GM21717 (cell line): ENCODE measurements at regions not wholly inside any gene's neighbourhood (a gene's known extent, or its start where the extent isn't known, plus 50 kb on each side); places are given as distances from the start of the nearest gene placed in this dataset.

Experiments
- ATAC-seq: cut with Tn5 transposase; IDR thresholded peaks from one replicate; pipeline ENCODE4 v1.9.1; 2021; ENCODE audit warnings: mild to moderate bottlenecking, moderate library complexity; ENCODE audit not compliant: unreplicated experiment

DNA sequence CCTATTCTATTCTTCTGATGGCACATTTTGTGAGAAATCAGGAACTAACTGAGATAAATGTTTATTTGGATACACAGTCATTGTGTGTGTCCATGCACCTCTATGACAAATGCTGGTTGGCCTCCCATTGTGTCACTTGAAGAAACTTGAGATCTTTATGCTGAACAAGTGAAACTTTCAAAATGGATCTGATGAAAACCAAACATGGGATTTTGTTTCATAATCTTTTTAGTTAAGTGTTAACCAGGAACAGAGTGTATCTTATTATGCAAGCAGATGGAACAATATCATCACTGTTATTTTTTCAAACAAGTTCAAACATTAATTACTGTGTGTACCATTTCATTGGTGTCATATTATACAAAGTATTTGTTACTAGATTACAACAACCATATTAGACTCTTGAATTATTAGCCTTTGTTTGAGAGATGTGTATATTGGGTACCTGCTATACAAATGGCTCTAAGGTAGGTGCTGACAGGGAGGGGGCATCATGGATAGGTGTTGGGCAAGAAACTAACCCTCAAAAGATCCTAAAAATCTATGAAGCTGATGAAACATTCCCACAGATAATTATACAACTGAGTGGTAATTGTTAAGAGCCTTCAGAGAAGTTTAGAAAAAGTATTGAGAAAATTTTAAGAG is 159.8 kb downstream of the PALM2AKAP2 start:
- ATAC-seq: no peak

DNA sequence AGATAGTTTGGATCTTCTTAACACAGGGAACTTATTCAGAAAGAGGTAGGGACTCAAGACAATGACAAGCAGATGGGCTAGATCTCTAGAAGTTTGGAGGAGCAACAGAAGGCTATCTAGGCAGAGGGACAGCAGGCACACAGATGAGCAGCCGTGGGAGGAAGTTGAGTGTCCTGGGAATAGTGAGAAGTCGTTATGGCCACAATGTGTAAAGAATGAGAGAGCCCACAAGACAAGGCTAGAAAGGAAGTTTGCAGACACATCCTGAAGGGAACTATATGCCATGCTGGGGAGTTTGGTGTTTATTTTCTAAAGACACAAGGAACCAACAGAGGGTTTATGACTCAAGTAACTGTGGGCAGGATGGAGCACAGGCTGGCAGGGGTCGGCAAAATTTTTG is 160.6 kb downstream of the PALM2AKAP2 start:
- no peak for ATAC-seq

DNA sequence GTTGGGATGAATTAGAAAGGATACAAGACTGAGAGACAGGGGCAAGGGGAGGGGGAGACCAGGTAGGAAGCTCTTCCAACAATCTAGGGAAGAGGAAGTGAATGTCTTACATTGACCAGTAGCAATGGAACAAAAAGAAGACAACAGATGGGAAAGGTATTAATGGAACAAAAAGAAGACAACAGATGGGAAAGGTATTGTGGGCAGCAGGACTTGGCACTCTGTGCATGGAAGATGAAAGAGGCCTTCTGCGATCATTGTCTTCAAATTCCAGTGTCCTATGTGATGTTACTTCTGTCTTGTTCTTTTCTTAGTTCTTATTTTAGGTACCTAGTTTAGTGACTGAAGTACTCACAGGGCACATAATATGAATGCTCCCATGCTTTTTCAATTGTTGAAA is 161.8 kb downstream of the PALM2AKAP2 start:
- ATAC-seq: no peak

DNA sequence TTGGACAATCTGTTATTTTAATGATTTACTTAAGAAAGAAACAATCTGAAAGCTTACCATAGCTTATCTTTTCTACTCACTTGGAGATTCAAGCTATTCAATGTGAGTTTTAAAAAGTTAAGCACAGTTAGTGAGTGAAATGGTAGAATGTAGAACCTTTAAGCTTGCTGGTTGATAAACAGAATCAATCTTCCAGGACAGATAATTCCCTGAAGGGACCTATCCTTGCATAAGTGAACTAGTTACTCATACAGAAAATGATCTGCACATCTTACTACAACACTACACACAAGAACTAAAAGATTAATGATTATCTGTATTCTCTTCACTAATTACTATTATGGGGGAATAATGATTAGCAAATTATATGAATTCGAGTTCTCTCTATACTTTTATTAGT is 165.6 kb downstream of the PALM2AKAP2 start:
- no peak for ATAC-seq

DNA sequence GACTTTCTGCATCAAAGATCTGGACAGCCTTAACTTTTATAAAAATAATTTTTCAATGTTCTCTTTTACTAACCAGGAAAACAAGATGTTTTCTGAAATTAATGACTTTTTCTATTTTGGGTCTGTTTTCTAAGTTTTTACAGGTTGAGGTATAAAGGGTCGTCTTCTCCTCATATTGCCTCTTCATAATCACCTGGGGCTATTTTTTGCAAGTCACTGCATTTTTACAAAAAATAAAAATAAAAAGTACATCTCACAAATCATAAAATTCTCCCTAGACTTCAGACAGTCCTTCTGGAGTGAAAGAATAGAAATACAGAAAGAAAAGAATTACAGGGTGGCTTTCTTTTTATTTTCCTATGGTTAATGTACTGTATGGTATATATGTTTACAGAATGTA is 168.5 kb downstream of the PALM2AKAP2 start:
- ATAC-seq: no peak

DNA sequence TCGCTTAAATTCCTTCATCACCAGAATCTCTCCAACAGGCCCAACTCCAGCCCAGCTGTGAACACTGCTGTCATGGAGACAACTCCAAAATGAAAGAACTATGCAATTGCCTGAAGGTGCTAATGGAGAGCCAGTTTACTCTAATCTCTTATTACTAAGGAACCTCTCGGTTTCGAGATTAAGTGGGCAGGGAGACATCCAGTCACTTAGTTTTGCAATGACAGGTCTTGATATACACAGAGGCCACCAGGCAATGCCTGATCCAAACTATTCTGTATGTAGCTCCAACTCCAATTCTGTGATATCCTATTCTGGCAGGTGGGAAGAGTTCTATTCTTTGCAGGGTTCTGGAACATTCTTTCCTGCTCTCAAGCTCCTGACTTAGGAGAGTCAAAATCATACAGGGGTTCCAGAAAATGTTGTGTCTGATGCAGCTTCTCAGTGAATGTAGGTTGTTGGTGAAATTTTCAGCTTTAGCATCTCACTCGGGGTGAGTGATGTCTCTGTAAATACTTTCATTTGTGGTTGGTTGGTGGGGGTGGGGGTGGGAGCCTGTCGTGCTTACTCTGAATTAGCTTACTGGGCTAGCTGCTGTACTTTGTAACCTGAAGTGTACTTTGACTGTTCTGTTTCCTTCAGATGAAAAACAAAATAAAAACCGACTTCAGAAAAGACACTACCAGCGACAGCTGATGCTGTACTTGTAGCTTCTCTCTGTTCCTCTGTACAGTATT is 170.9 kb downstream of the PALM2AKAP2 start:
- no peak for ATAC-seq

DNA sequence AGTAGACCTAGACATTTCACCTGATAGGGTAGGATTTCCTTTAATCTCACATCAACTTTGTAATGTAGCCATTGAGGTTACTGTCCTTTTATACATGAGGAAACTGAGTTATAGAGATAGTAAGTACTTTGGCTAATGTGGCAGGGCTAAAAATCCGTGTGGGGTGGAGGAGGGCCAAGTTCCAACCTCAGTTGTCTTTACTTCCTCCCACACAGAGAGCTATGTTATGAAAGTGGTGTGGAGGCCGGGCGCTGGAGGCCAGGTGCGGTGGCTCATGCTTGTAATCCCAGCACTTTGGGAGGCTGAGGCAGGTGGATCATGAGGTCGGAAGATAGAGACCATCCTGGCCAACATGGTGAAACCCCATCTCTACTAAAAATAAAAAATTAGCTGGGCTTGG is 173.3 kb downstream of the PALM2AKAP2 start:
- no peak for ATAC-seq

DNA sequence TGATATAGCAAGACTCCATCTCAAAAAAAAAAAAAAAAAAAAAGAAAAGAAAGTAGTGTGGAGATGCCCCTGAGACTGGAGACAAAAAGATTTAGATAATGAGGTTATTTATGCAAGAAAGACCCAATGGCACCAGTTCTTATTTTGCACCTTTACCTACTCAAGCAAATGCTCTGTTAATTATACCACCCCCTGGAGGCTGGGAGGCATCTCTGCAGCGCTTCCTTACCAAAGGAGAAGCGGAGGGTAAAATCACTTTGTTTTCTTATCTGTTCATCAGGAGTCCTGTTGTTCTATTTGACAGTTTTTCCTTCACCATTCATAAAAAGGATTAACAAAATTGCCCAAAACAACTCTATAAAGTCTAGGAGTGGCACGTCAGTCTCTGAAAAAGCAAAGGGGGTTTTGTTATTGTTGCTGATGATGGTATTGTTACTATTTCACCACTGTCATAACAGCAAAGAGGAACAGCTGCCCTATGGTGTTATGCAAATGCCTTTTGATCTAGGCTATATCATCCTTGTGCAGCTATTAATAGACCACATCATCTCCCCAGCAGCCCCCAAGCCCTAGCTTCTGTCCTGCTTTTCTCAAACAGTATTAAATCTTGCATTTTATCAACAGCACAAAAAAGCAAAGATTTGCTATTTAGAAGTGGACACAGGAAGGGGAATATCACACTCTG is 174.0 kb downstream of the PALM2AKAP2 start:
- no peak for ATAC-seq

DNA sequence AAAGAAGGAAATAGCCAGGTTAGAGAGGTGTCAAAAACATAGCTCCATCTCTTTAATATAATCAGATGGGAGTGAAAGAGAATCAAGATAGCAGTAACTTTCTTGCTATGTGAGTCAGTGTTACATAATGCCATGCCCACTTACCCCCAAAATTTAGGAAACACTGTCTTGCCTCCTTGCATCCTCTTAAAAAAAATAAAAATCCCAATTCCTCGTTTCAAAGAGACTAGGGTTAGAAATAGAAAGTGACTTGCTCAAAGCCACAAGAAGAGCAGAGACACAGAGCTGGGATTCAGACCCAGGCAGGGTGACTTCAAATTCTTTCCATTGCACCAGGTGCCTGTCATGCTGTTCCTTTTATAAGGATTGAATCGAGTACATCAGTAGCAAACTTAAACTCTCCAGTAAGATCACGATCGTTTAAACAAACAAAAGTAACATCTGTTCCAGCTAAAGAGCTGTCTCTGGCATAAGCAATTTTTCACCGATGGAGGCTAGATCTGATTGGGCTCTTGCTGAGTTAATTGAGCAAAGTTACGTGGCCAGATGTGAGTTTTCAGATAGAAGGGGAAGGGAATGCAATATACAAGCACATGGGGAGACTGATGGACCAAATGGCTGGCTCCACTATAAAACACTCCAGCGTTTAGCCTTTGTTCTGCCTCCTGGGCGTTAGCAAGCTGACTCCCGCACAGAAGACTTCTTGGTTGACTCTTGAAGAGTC is 176.9 kb downstream of the PALM2AKAP2 start:
- no peak for ATAC-seq

DNA sequence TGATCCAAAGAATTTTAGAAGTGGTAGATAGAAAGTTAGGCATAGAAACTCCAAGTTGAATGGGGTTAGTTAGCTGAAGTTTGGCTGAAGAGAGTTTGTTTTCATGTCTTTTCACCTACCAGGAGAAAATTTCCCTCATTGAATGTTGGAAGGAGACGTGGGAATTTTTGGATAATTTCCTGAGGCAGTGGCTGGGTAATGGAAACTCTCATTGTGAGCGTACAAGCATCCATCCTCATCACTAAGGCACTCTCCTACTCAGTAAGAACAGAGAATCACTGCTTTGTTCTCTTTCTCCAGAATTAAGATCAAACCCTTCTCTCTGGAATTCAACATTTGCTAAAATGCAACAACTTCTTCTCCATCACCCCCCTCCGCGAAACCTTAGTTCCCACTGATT is 179.7 kb downstream of the PALM2AKAP2 start:
- no peak for ATAC-seq

DNA sequence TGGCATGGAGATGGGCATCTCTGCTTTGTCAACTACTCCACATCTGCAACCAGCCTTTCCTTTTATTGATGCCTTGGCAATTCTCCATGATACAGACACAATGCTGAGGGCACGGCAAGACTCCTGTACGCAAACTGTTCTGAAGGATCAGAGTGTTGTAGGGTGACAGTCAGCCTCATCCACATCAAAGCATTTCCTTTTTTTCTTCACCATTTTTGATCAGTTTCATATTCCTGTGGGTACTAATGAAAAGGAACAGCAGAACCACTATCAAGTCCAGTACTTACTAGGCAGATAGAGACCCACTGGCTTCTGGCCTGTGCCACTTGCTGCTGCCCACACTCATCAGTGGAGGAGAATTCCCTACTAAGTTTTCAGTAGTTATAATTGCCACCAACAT is 181.6 kb downstream of the PALM2AKAP2 start:
- ATAC-seq: no peak

DNA sequence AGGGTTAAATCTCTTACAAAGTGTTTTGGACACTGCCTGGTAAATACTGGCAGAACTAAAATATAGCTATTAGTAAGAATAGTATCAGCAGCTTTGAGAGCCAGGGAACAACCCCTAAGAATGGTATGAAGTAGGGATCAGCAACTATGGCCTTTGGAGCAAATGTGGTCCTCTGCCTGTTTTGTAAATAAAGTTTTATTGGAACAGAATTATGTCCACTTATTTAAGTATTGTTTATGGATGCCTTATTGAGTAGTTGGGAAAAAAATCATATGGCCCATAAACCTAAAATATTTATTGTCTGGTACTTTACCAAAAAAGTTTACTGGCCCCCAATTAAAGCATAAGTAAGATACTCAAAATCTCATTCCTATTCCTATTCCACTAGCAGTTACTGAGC is 182.2 kb downstream of the PALM2AKAP2 start:
- no peak for ATAC-seq

DNA sequence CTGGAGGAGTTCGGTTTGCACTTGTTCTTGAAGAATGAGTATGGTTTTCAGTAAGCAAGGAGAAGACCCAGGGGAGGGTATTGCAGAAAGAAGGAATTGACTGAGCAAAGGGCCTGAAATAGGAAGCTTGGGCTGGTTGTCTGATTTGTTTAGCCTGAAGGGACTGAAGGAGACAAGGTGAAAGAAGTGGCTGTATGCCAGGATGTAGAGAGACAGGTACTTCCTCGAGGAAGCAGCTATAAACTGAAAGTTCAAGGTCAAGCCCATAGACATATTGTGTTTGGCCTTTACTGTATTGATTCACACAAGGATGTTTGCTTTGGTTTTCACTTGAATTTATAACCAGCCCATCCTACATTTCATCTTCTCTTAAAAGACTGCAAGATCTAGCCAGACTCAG is 183.1 kb downstream of the PALM2AKAP2 start:
- ATAC-seq: no peak

DNA sequence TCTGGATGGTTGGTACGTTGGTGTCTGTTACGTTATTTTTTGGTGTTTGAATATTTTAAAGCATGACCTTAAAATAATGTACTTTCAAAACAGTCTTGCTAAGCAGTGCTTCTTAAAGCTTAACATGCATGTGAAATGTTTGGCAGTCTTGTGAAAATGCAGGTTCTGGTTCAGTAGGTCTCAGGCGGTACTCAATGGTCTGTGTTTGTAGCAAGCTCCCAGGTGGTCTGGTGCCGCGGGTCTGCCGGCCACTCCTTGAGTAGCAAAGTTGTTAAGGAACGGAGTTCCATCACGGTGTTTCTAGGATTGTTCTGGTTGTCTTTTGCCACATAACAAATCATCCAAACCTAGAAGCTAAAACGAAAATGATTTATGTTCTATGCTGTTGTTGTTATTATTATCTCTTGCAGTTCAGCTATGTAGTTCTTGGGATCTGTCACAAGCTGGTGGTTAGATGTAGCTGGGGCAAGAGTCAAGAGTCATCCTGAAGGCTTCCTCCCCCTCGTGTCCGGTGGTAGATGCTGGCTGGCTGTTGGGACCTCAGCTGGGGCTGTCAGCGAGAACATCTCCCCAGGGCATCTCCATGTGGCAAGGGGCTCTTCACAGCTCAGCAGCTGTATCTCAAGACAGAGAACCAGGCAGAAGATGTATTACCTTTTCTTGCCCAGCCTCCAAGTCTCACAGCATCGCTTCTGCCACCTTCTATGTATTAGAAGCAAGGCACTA is 186.8 kb downstream of the PALM2AKAP2 start:
- no peak for ATAC-seq

DNA sequence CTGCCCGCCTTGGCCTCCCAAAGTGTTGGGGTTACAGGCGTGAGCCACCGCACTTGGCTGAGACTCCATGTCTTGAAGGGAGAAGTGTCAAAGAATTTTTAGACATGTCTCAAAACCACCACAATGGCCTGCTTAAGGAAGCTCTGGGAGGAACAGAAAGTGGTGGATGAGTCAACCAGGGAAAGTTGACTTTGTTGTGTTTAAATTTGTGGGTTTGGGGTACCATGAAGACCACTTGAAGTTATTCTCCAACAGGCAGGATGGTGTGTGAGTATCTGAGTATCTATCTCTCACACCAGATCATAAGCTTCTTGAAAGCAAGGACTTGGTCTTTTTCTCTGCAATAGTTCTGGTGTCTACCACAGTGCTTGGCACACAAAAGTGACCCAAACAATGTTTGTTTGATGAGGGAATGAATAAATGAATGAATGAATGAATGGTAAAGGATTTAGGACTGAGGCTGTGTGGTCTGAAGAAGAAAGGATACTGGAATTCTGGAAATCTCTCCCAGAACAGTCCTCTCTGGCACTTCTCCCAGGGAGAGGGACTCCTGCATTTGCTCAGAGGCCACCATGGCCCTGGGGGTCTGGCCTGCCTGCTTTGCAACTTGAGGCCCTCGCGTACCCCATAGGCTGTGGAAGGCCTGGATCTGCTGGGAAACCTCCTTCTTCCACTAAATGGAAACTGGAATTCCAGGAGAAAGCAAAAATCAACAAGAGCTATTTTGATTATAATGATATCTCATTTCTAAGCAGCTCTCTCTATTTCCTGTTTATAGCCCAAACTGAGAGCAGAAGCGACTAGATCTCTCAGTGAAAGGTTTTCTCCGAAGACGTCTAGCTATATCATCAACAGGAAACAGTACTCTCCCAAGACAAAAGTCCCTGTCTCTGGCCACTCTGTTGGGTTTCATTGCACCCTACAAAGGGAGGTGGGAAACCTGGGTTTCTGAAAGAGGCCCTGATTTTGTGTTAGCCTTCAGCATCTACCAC is 187.9 kb downstream of the PALM2AKAP2 start:
- peak; percentile 40 for ATAC-seq

DNA sequence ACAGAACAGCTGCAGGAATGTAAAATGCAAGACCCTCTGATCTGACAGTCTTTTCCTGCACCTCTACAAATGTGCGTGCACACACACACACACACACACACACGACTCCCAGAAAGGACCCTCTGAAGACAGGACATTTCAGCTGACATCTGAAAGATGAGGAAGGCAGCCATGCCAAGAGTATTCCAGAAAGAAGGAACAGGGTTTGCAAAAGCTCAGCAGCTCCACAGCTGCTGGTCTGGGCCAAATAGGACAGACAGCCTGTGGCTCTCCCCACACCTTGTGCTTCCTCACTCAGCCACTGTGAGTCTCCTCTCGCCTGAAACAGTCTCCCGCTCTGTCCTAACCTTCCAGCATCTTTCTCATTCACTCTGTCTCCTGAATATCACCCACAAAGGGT is 189.0 kb downstream of the PALM2AKAP2 start:
- ATAC-seq: no peak

DNA sequence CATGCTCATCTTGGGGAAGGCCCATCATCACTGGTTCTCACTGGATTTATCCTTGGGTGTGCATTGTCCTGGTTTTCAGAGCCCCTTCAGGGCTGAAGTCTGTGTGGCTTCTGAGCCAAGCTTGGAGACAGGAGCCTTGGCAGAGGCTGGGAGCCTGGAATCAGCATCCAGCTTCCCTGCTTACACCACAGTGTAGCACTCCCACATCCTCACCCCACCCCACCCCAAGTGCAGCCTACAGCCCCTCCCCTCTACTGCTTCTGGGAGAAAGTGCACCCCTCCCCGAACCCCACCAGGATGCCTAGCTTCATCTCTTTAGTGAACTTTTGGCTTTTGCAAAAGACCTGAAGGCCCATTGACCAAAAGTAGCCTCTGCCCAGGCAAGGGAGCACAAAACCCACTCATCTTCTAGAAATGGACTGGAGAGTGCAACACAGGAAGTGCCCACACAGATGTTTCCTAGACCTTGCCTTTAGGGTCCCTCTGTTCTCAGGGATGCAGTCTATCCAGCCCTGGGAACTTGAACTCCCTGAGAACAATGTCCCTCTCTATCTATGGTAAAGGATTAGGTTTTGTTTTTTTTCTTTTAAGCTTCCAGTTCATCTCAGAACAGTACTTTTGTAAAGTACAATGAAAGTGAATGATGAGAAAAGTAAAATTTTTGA is 189.7 kb downstream of the PALM2AKAP2 start:
- ATAC-seq: no peak

DNA sequence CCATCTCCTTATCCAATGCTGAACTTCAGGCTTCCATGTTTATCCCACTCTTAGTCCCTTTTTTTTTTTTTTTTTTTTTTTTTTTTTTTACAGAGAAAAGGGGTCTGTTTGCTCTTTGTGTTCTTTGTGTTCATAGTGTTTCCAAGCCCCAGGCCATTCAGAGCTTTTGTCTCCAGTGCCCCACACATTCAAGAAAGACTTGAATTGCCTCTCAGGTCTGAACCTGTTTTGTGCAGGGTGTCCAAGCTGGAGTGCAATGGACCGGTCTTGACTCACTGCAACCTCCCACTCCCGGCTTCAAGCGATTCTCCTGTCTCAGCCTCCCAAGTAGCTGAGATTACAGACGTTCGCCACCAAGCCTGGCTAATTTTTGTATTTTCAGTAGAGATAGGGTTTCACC is 191.2 kb downstream of the PALM2AKAP2 start:
- ATAC-seq: no peak
